Lower leg skin (tissue), 3 donors: ENCODE measurements at regions not wholly inside any gene's neighbourhood (a gene's known extent, or its start where the extent isn't known, plus 50 kb on each side); places are given as distances from the start of the nearest gene placed in this dataset.

Source experiments
- POLR2A ChIP-seq, 2 donors: fragments of 450-650 bp; IDR thresholded peaks; one replicate each; pipeline ENCODE4 v1.6.1; 2016 to 2017; ENCODE audit warnings: antibody characterized with exemption in 2 of 2, mild to moderate bottlenecking in 1 of 2, moderate library complexity in 1 of 2
- TF ChIP-seq, protein P1 (sequence below), 3 donors: fragments of 450-650 bp; IDR thresholded peaks; one replicate each; pipeline ENCODE4 v1.5.1; 2016; ENCODE audit warnings: antibody characterized with exemption in 3 of 3, mild to moderate bottlenecking in 3 of 3, moderate library complexity in 2 of 3

DNA sequence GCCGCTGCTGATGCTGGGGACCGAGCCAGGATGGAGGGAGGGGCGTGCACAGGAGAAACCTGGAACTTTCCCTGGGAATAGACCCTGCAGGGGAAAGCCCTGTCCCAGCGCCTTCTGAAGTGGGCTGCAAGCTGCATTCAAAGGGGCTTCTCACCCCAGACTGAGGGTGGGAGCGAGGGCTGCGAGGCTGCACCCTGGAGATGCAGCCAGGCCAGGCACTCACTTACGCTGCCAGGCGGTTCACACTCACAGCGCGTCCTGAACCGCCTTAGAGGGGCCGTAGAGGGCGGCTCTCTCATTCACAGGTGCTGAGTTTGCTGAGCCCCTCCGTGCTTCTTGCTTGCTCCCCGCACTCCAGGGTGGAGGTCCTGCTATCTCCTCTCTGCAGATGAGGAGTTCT, 208.5 kb upstream of the C14orf180 start:
- TF ChIP-seq, protein P1, sequence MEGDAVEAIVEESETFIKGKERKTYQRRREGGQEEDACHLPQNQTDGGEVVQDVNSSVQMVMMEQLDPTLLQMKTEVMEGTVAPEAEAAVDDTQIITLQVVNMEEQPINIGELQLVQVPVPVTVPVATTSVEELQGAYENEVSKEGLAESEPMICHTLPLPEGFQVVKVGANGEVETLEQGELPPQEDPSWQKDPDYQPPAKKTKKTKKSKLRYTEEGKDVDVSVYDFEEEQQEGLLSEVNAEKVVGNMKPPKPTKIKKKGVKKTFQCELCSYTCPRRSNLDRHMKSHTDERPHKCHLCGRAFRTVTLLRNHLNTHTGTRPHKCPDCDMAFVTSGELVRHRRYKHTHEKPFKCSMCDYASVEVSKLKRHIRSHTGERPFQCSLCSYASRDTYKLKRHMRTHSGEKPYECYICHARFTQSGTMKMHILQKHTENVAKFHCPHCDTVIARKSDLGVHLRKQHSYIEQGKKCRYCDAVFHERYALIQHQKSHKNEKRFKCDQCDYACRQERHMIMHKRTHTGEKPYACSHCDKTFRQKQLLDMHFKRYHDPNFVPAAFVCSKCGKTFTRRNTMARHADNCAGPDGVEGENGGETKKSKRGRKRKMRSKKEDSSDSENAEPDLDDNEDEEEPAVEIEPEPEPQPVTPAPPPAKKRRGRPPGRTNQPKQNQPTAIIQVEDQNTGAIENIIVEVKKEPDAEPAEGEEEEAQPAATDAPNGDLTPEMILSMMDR (IDR thresholded peaks at IDR 0.05) = no peak
- TF ChIP-seq POLR2A (IDR thresholded peaks at IDR 0.05) = no peak
